ENCODE measurements at regions not wholly inside any gene's neighbourhood (a gene's known extent, or its start where the extent isn't known, plus 50 kb on each side); places are given as distances from the start of the nearest gene placed in this dataset.

DNA sequence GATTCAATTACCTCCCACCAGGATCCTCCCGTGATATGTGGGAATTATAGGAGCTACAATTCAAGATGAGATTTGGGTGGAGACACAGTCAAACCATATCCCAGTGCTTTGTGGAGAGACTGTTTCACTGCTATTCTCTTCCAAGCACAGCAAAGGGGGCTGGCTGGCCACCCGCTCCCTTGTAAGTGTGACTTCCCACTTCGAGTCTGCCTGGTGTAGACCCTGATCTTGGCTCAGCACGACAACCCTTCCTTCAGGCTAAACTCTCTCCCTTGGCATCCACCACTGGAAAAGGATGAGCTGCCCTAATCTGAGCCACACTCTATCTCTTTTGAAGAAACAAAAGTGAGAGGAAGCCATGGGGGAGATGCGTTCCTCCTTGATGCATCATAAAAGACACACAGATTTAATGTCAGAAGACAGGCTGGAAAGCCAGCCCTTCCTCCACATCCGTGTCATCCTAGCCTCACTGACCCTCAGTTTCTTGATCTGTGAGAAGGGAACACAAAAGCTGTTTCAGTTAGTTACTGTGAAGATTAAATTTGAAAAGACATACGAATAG lies 64.7 kb upstream of the CDON start:
- no peak overlapping the region for H3K27ac ChIP-seq (ENCODE audit: low read depth, low read length)
- H2AFZ ChIP-seq (ENCODE audit: low read length), result no peak overlapping the region
- peaks cover 33% of the 10 kb centered on the region for H3K27me3 ChIP-seq (ENCODE audit: insufficient read depth, low read length)
- no peaks in the 10 kb centered on the region for H3K36me3 ChIP-seq (ENCODE audit: insufficient read depth, low read length)
- no peaks in the 10 kb centered on the region for H3K4me1 ChIP-seq (ENCODE audit: insufficient read depth, low read length)
- no peaks in the 10 kb centered on the region for H3K79me2 ChIP-seq (ENCODE audit: insufficient read depth, low read length)
- TF ChIP-seq CTCF (IDR thresholded peaks at IDR 0.05; ENCODE audit: extremely low read depth, low read depth, low read length), result no peak
- DNase-seq (ENCODE audit: insufficient read length, low spot score, missing footprints), result no peak
- no peaks in the 10 kb centered on the region for H4K20me1 ChIP-seq (ENCODE audit: insufficient read depth, low read length)
- no peaks in the 10 kb centered on the region for H3K9me3 ChIP-seq (ENCODE audit: low read depth, low read length)
- H3K4me3 ChIP-seq (ENCODE audit: insufficient read depth, low read length), result no peak overlapping the region
- H3K4me2 ChIP-seq (ENCODE audit: insufficient read depth, low read length), result no peak overlapping the region

GRCh38 chr11:126124231-126124661 lies 61.6 kb upstream of the CDON start:
- Histone ChIP-seq H3K79me2 (ENCODE audit: insufficient read depth, low read length) (no peaks in the 10 kb centered on the region), H3K27ac (ENCODE audit: low read depth, low read length) (no peak overlapping the region), H4K20me1 (ENCODE audit: insufficient read depth, low read length) (no peaks in the 10 kb centered on the region), H3K9me3 (ENCODE audit: low read depth, low read length) (no peaks in the 10 kb centered on the region), H3K4me3 (ENCODE audit: insufficient read depth, low read length) (no peak overlapping the region), H3K4me1 (ENCODE audit: insufficient read depth, low read length) (no peaks in the 10 kb centered on the region), H2AFZ (ENCODE audit: low read length) (no peak overlapping the region), H3K27me3 (ENCODE audit: insufficient read depth, low read length) (peaks cover 21% of the 10 kb centered on the region), H3K36me3 (ENCODE audit: insufficient read depth, low read length) (no peaks in the 10 kb centered on the region), H3K4me2 (ENCODE audit: insufficient read depth, low read length) (no peak overlapping the region)
- DNase-seq (ENCODE audit: insufficient read length, low spot score, missing footprints), result no peak
- no peak for TF ChIP-seq CTCF (IDR thresholded peaks at IDR 0.05; ENCODE audit: extremely low read depth, low read depth, low read length)

DNA sequence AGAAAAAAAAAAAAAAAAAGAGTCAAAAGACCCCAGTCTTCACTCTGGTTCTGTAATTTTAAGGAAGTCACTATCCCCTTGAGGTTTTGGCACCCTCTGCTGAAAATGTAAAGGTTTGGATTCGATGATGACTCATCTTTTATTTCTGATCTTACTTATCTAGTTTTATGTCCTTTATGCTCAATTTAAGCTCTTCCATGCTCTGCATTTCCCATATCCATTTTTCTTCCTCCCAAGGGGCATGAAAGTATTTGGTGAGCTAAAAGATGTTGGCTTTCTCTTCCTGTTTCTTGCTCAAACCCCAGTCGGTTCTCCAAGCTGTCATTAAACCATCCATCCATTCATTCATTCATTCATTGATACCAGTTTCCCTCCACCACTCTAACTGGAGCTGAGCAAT lies 61.0 kb upstream of the CDON start:
- DNase-seq (ENCODE audit: insufficient read length, low spot score, missing footprints), result no peak
- Histone ChIP-seq H3K4me3 (ENCODE audit: insufficient read depth, low read length) (no peak overlapping the region), H3K27me3 (ENCODE audit: insufficient read depth, low read length) (peaks cover 17% of the 10 kb centered on the region), H3K4me1 (ENCODE audit: insufficient read depth, low read length) (no peaks in the 10 kb centered on the region), H3K36me3 (ENCODE audit: insufficient read depth, low read length) (no peaks in the 10 kb centered on the region), H3K4me2 (ENCODE audit: insufficient read depth, low read length) (no peak overlapping the region), H2AFZ (ENCODE audit: low read length) (no peak overlapping the region), H3K79me2 (ENCODE audit: insufficient read depth, low read length) (no peaks in the 10 kb centered on the region), H3K27ac (ENCODE audit: low read depth, low read length) (no peak overlapping the region), H4K20me1 (ENCODE audit: insufficient read depth, low read length) (no peaks in the 10 kb centered on the region), H3K9me3 (ENCODE audit: low read depth, low read length) (no peaks in the 10 kb centered on the region)
- no peak for TF ChIP-seq CTCF (IDR thresholded peaks at IDR 0.05; ENCODE audit: extremely low read depth, low read depth, low read length)

GRCh38 chr11:126122863-126123262 lies 60.2 kb upstream of the CDON start:
- TF ChIP-seq CTCF (IDR thresholded peaks at IDR 0.05; ENCODE audit: extremely low read depth, low read depth, low read length), result no peak
- Histone ChIP-seq H3K27ac (ENCODE audit: low read depth, low read length) (no peak overlapping the region), H3K79me2 (ENCODE audit: insufficient read depth, low read length) (no peaks in the 10 kb centered on the region), H4K20me1 (ENCODE audit: insufficient read depth, low read length) (no peaks in the 10 kb centered on the region), H3K27me3 (ENCODE audit: insufficient read depth, low read length) (peaks cover 9% of the 10 kb centered on the region), H3K36me3 (ENCODE audit: insufficient read depth, low read length) (no peaks in the 10 kb centered on the region), H2AFZ (ENCODE audit: low read length) (no peak overlapping the region), H3K4me2 (ENCODE audit: insufficient read depth, low read length) (no peak overlapping the region), H3K9me3 (ENCODE audit: low read depth, low read length) (no peaks in the 10 kb centered on the region), H3K4me3 (ENCODE audit: insufficient read depth, low read length) (no peak overlapping the region), H3K4me1 (ENCODE audit: insufficient read depth, low read length) (no peaks in the 10 kb centered on the region)
- no peak for DNase-seq (ENCODE audit: insufficient read length, low spot score, missing footprints)

Measured in osteoblast (primary cell).